ENCODE measurements at regions not wholly inside any gene's neighbourhood (a gene's known extent, or its start where the extent isn't known, plus 50 kb on each side); places are given as distances from the start of the nearest gene placed in this dataset.

DNA sequence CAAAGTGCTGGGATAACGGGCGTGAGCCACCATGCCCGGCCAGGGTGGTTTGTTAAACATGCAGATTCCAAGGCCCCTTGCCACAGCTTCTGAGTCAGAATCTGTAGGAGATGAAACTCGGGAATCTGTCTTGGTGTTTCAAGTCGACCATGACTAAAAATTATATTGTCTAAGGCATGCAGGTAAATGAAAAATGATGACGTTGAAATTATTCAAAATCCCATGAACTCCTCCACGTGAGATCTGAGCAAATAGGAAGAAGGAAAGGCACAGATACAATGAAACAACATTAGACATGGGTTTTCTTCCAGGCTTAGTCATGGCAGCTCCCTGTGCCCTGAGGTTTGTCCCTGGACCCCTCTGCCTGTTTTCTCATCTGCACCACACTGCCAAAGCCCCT, 172.0 kb upstream of the CMC1 start:
- TF ChIP-seq POLR2A (IDR thresholded peaks at IDR 0.05) = no peak
- TF ChIP-seq POLR2AphosphoS5 (IDR thresholded peaks at IDR 0.05) = no peak
- TF ChIP-seq, protein P1, sequence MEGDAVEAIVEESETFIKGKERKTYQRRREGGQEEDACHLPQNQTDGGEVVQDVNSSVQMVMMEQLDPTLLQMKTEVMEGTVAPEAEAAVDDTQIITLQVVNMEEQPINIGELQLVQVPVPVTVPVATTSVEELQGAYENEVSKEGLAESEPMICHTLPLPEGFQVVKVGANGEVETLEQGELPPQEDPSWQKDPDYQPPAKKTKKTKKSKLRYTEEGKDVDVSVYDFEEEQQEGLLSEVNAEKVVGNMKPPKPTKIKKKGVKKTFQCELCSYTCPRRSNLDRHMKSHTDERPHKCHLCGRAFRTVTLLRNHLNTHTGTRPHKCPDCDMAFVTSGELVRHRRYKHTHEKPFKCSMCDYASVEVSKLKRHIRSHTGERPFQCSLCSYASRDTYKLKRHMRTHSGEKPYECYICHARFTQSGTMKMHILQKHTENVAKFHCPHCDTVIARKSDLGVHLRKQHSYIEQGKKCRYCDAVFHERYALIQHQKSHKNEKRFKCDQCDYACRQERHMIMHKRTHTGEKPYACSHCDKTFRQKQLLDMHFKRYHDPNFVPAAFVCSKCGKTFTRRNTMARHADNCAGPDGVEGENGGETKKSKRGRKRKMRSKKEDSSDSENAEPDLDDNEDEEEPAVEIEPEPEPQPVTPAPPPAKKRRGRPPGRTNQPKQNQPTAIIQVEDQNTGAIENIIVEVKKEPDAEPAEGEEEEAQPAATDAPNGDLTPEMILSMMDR (IDR thresholded peaks at IDR 0.05) = no peak
- no peak for TF ChIP-seq EP300 (IDR thresholded peaks at IDR 0.05)
- Histone ChIP-seq H3K27me3 (no peaks in the 10 kb centered on the region), H3K4me3 (no peak overlapping the region), H3K9me3 (peaks cover 0 to 27% (median 12%) of the 10 kb centered on the region in 4 donors), H3K4me1 (no peaks in the 10 kb centered on the region), H3K36me3 (no peaks in the 10 kb centered on the region), H3K27ac (no peak overlapping the region)
- intact Hi-C loops (cut with DNase I; ENCODE audit: low total_unique reads) = no loop called here
- WGBS, 5 donors = 79 to 88% (median 84%) methylated on average over 7 of the region's 7 CpGs
- no peak for DNase-seq

DNA sequence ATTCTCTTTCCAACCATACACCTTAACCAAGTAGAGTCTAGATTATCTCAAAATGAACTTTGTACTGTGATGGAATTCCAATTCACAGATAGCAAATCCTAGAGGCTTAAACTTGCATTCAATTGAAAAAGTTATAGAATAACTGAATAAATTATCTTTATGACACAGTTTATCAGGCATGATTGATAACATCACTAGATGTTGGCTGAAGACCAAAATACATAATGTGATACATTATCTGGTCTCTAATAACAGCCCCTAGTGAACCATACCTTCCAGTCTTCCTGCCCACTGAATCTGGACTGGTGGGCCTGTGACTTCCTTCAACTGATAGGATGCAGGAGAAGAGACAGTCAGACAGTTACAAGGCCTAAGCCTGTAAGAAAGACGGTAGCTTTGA, 165.2 kb upstream of the CMC1 start:
- no peaks in the 10 kb centered on the region for H3K9me3 ChIP-seq
- no peaks in the 10 kb centered on the region for H3K4me1 ChIP-seq
- no peak overlapping the region for H3K27ac ChIP-seq
- no peak for DNase-seq
- WGBS, 5 donors = 79 to 91% (median 91%) methylated on average over 1 of the region's 1 CpG
- no peaks in the 10 kb centered on the region for H3K27me3 ChIP-seq
- H3K4me3 ChIP-seq = no peak overlapping the region
- no peak for TF ChIP-seq POLR2A (IDR thresholded peaks at IDR 0.05)
- TF ChIP-seq, protein P1 (IDR thresholded peaks at IDR 0.05) = no peak
- no peak for TF ChIP-seq EP300 (IDR thresholded peaks at IDR 0.05)
- no peak for TF ChIP-seq POLR2AphosphoS5 (IDR thresholded peaks at IDR 0.05)
- intact Hi-C loops (cut with DNase I; ENCODE audit: low total_unique reads) = no loop called here
- H3K36me3 ChIP-seq = no peaks in the 10 kb centered on the region

DNA sequence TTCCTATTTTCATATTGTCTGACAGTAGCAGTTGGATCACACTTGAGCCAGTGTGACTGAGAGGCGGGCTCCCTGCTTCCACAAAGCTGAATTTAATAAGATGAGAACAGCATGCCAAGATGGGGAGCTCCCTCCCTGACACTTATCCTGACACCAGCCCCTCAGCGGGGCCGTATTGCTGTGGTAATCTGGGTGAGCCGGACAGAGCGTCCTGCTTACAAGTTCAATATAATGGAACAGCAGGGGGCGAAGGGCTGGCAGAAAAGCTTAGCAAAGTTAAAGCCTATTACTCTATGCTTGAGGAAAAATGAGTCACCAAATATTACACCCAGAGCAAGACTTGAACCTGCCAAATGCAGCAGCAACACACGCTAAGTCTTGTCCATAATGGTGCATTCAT, 163.8 kb upstream of the CMC1 start:
- no peaks in the 10 kb centered on the region for H3K9me3 ChIP-seq
- TF ChIP-seq, protein P1 (IDR thresholded peaks at IDR 0.05) = no peak
- TF ChIP-seq POLR2A (IDR thresholded peaks at IDR 0.05) = no peak
- no peak for TF ChIP-seq POLR2AphosphoS5 (IDR thresholded peaks at IDR 0.05)
- TF ChIP-seq EP300 (IDR thresholded peaks at IDR 0.05) = no peak
- intact Hi-C loops (cut with DNase I; ENCODE audit: low total_unique reads) = no loop called here
- no peak overlapping the region for H3K4me3 ChIP-seq
- no peaks in the 10 kb centered on the region for H3K4me1 ChIP-seq
- no peak for DNase-seq
- no peaks in the 10 kb centered on the region for H3K27me3 ChIP-seq
- WGBS, 5 donors = 56 to 70% (median 64%) methylated on average over 7 of the region's 7 CpGs
- H3K27ac ChIP-seq = no peak overlapping the region
- no peaks in the 10 kb centered on the region for H3K36me3 ChIP-seq

GRCh38 chr3:28078536-28078935, 162.9 kb upstream of the CMC1 start:
- Histone ChIP-seq H3K36me3 (no peaks in the 10 kb centered on the region), H3K9me3 (no peaks in the 10 kb centered on the region), H3K4me1 (no peaks in the 10 kb centered on the region), H3K27ac (no peak overlapping the region), H3K27me3 (no peaks in the 10 kb centered on the region), H3K4me3 (no peak overlapping the region)
- WGBS, 5 donors = 72 to 88% (median 77%) methylated on average over 1 of the region's 1 CpG
- TF ChIP-seq POLR2AphosphoS5 (IDR thresholded peaks at IDR 0.05) = no peak
- no peak for TF ChIP-seq EP300 (IDR thresholded peaks at IDR 0.05)
- TF ChIP-seq, protein P1 (IDR thresholded peaks at IDR 0.05) = no peak
- TF ChIP-seq POLR2A (IDR thresholded peaks at IDR 0.05) = no peak
- intact Hi-C loops (cut with DNase I; ENCODE audit: low total_unique reads) = no loop called here
- no peak for DNase-seq
